Retinal pigment epithelial cell (primary cell): ENCODE measurements at regions not wholly inside any gene's neighbourhood (a gene's known extent, or its start where the extent isn't known, plus 50 kb on each side); places are given as distances from the start of the nearest gene placed in this dataset.

ENCODE experiments used
- DNase-seq: peaks from one replicate; pipeline ENCODE4 v3.0.0-alpha.2; 2010; ENCODE audit warnings: low read depth
- H3K4me3 ChIP-seq: 2 replicates; pipeline ENCODE4 v1.5.1; 2011; ENCODE audit warnings: mild to moderate bottlenecking, low read length, control low read depth, moderate library complexity
- CTCF ChIP-seq: conservative IDR thresholded peaks from 2 replicates; pipeline ENCODE4 v1.5.1; 2011; ENCODE audit warnings: low read depth, low read length, control low read depth, inconsistent platforms

GRCh38 chr5:2124434-2125170 lies 241.9 kb upstream of the IRX4 start:
- DNase-seq: no peak
- H3K4me3 ChIP-seq: no peak overlapping the region
- no peak for TF ChIP-seq CTCF

- no peak for TF ChIP-seq CTCF
- no peak overlapping the region for H3K4me3 ChIP-seq
- no peak for DNase-seq
Observed at GRCh38 chr5:2123874-2124273, 241.1 kb upstream of the IRX4 start.

- no peak for DNase-seq
- H3K4me3 ChIP-seq: no peak overlapping the region
- TF ChIP-seq CTCF: no peak
Observed at GRCh38 chr5:2120361-2120760, 237.6 kb upstream of the IRX4 start.

- no peak for TF ChIP-seq CTCF
- no peak for DNase-seq
- H3K4me3 ChIP-seq: no peak overlapping the region
Observed at GRCh38 chr5:2119573-2119972, 236.8 kb upstream of the IRX4 start.

GRCh38 chr5:2113348-2114131 lies 230.8 kb upstream of the IRX4 start:
- DNase-seq: no peak
- TF ChIP-seq CTCF: no peak
- no peak overlapping the region for H3K4me3 ChIP-seq

GRCh38 chr5:2112173-2113025 lies 229.7 kb upstream of the IRX4 start:
- no peak for TF ChIP-seq CTCF
- H3K4me3 ChIP-seq: no peak overlapping the region
- DNase-seq: no peak
